T-helper 2 cell (primary cell): ENCODE measurements at regions not wholly inside any gene's neighbourhood (a gene's known extent, or its start where the extent isn't known, plus 50 kb on each side); places are given as distances from the start of the nearest gene placed in this dataset.

Experiments
- DNase-seq, 5 experiments: peaks; one replicate each; pipeline versions ENCODE4 v3.0.0 to v3.0.0-alpha.2; 2012 to 2022

DNA sequence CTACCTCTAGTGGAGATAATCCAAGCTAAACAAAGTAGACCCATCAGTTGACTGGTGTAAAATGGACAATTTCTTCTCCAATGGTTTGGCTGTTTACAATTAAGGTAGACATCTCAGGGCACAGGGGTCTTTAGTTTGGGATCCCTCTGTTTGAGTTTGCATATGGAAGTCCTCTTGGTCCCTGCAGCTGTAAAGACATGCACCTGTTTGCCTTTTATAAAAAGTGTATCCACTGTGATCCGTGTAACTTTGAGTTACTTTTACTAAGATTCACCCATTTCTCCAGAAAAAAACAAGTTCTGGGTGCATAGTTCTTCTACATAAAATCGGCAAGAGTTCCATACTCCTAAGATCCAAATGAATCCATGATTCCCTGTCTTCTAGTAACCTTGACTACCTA, 374.7 kb upstream of the ADAMTS16 start:
- no peak for DNase-seq

DNA sequence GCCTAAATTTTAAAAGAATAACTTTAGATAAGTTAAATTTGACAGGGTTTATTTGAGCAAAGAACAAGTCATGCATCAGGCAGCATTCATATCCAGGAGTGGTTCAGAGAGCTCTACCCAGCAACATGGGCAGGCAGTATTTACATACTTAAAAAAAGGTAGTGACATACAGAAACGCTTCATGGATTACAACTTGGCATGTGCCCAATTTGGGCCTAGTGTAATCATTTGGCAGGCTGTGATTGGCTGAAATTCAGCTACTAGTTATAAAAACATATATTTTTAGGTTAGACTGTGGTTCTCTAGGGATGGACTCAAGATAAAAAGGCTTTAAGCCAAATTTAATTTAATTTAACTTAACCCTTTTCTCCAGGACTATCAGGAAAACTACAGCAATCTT, 374.0 kb upstream of the ADAMTS16 start:
- DNase-seq: no peak

DNA sequence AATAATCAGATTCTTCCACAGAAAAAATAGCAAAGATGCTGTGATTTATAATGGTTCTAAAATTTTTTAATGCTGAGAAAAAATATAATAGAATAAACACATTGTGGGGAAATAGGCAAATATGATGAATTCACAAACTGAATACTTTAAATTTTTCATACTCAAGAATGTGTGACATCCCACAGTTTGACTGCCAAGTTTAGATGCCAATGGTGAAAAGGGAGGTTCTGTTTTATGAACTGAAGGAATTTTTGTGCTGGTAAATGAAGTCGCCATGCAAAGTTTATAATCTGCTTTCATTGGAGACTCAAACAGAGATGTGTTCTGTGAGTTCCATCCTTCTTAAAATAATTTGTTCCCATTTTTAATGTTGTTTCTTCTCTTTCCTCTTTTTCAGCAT, 367.5 kb upstream of the ADAMTS16 start:
- no peak for DNase-seq

DNA sequence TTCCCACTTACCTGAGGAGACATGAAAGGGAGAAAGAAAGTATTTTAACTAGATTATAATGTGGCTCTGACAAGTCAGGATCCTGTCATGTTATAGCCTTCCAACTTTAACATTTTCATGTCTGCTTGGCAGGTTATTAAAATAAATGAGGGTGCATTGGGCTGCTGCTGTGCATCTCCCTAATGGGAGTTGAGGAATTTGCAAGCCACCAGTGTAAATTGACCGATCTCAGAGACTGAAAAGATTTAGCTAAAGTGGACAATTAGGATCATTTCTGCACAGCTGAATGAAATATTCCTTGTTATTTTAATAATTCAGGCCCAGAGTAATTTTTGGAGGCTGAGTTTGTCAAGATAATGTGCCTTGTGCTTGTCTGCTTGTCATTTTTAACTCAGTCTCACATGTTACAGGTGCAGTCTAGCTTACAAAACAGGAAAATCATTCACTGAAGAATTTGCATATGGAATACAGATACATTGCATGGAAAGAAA, 366.3 kb upstream of the ADAMTS16 start:
- DNase-seq: no peak

DNA sequence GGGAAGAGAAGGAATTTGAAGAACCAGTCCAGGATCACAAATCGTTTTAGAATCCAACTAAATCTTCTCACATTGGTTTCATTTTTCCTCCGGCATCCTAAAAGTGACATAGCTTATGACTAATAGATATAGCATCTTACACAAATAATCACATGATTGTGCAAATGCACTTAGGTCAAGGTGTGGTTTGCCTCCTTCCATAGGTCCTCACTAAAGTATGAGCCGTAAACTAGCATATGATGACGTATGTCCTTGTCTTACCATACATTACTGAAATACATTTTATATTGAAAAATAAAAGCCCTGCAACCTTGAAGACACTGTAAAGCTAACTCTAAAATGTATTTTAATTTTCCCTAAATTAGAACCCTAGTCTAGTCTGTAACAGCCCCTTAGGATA, 362.7 kb upstream of the ADAMTS16 start:
- DNase-seq: no peak

DNA sequence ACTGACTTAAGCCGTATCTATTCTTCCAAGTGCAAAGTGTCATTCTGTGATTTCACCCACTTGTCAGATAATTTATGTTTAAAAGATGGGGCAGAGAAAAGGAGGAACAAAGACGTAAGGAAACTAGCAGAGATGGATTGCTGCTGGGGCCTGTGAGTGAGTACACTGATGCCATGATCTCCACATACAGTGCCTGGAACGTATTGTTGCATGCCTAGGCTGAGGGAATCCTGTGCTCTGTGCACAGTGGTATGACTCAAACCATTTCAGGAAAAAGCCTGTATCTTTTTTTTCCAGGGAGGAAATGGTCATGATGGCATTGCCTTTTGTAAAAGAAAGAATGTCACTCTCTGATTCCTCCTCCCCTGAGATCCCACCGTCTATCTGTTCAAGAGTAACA, 359.5 kb upstream of the ADAMTS16 start:
- DNase-seq: no peak

DNA sequence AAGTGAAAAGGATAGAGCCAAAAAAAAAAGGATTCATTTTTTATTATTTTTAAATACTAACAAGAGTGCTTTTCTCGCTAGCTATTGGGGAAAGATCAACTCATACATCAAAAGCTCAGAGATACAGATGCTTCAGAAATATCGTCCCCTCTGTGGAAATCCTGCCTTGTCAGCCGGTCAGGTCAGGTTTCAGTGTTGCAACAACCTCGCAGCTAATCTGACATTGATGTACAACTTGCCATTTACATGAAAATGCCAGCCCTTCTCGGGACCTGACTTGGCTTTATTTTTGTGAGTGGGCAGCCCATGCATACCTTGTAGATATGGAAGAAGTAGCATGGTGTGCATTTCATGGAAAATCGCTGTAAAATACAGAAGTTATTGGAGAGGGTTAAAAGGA, 358.8 kb upstream of the ADAMTS16 start:
- no peak for DNase-seq

DNA sequence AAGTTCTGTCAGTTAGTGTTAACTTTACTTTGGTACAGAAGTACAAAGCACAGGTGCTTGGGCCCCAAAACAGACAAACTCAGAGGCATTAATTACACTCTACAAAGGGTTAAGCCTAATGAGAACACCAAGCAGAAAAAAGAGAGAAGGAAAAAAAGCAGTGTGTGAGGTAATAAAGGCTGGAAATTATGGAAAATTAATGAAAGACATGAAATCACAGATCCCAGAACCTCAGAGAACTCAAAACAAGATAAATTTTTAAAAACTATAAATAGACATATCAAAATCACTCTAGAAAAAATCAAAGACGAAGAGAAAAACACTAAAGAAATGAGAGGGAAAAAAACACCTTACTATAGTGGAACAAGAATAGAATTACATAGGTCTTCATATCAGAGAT, 354.2 kb upstream of the ADAMTS16 start:
- DNase-seq: no peak

DNA sequence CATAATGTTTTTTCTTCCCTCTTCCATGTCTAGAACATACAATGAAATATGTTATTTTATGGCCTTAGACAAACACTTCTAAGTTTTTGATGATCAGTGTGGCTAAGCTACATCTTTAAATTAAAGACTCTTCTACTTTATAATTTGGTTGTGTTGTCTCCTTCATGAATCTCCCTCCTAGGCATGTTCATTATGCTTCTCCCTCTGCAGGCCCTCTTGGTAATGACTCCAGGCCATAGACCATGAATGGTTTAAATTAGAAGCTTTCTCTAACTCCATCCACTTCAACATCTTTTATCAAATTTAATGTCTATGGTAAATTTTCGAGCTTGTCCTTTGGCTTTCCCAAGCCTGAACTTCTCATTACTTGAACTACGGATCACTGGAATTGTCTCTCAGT, 342.7 kb upstream of the ADAMTS16 start:
- no peak for DNase-seq

DNA sequence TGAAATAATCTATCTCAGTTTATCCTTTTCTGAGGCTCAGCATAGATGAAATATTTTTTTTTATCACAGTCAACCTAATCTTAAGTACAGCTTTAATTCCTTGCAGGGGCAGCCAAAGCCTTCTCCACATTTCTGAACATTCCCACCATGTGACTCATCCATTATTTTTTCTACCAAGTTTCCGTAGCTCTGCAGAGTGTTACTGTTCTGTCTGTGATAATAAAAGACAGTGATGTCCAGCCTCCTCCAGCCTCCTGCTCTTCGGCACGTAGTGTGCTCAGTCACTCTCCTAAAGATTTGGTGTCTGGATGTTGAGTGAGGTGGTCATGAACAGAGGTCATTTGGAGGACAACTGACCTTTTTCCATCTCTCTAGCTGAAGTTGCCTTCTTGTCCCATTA, 338.1 kb upstream of the ADAMTS16 start:
- DNase-seq: no peak

DNA sequence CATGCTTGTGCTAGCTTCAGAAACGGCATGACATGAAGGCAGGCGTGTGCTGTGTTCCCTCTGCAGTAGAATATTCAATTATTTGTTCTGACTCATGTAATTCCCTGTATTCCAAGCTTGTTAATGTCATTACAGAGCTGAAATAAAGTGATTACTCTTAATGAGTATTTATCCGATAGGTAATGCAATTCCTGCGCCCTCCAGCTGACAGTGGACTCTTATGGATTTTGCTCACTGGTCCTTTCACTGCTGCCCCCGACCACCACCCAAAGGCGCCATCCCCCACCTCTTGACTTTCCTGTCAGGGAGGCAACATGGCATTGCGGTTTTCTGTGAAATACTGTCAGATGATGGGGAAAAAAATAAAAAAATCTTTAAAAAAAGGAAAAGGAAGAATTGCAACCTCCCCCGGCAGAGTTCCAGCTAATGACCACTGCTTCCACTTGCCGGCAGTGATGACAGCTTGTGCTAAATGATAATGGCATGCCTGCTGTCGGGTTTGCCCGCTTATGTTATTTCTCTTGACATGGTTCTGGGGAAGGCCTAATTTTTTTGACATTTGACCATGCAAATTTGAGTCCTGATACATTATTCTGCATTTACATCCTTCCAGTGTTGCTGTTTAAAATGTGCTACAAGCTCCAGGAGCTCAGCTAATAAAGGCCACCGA, 335.3 kb upstream of the ADAMTS16 start:
- no peak for DNase-seq

DNA sequence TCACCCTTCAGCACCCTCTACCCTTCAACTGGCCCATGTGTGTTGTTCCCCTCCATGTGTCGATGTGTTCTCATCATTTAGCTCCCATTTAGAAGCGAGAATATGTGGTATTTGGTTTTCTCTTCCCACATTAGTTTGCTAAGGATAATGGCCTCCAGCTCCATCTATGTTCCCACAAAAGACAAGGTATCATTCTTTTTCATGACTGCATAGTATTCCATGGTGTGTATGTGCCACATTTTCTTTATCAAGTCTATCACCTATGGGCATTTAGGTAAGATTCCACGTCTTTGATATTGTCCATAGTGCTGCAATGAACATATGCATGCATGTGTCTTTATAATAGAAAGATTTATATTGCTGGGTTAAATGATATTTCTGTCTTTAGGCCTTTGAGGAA, 325.1 kb upstream of the ADAMTS16 start:
- DNase-seq: no peak

DNA sequence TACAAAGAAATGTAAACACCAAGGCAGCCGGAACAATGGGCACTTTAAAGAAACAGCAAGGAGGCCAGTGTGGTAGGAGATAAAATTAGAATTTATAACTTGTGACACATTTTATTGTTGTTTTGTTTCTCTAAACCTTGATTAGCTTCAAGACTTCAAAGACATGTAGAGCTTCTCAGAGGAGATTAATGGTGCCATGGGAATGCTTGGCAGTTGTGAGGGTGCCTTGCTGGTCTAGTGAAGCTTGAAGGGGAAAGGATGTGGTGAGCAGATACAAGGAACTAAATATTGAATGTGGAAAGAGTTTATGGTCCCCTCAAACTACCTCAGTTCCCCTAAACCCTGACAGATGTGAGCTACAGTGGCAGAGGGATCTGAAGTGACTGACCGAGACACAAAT, 322.4 kb upstream of the ADAMTS16 start:
- DNase-seq: no peak

DNA sequence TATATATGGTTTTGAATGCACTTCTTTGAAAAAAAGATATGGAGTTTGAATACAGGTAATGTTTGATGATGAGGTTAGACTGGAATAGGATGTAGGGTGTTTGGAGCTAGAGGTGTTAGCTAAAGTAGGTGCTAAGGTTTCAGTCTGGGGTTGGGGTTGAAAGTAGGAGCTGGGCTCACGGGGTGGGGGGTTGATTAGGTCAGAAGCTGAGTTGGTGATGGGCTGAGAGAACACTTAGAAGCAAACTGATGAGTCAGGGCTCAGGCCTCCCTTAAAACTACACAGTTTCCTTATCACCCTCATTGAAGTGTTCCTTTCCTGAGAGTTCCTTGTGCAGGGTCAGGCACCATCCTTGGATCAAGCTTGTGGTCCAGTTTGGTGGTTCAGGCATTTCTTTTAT, 308.8 kb upstream of the ADAMTS16 start:
- DNase-seq: no peak

DNA sequence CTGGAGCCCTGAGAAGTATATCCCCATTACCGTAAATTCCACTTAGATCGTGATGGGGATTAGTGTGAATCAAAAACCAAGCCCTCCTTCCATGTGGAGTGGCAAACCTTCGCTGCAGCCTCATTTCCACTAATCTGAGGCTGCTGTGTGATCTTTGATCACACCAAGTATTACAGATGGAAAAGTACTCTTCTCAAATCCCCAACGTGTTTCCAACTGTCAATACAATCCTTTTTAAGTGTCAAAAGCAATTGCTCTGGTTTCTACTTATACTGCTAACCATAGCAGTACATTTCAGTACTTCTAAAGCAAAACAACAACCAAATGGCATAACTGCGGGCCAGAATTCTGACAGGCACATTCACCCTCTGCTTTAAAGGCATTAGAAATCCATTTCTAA, 307.7 kb upstream of the ADAMTS16 start:
- no peak for DNase-seq

DNA sequence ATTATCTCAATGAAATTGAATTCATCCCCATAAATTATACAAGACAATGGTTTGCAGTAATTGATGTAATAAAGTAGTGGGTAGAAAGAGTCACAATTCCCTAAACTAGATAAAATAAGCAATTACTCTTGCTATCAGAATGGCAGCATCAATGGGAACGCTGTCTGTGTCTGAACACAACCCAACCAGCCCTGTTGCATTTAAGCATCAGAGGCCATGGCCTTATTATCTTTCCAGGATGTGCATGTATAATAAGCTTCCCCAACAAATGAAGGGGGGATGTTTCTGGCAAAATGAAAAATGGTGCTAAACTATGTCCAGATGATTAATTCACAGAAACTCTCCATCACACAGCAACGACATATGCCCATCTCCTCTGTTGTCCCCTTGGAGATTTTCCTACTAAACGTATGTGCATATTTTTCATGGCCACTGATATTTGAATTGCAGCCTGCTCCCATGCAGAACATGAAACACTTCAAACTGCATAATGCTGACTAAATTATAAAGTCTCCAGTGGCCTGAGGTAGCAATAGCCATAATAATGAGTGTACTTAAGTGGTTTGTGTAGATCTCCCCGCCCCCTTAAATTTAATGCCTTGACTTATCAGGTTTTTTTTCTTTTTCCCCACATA, 306.9 kb upstream of the ADAMTS16 start:
- no peak for DNase-seq

DNA sequence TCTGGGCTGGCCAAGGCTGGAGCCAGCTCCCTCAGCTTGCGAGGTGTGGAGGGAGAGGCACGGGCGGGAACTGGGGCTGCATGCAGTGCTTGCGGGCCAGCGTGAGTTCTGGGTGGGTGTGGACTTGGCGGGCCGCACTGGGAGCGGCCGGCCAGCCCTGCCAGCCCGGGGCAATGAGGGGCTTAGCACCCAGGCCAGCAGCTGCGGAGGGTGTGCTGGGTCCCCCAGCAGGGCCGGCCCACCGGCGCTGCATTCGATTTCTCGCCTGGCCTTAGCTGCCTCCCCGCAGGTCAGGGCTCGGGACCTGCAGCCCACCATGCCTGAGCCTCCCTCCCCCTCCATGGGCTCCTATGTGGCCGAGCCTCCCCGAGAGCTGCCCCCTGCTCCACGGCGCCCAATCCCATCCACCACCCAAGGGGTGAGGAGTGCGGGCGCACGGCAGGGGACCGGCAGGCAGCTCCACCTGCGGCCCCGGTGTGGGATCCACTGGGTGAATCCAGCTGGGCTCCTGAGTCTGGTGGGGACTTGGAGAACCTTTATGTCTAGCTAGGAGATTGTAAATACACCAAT, 302.6 kb upstream of the ADAMTS16 start:
- no peak for DNase-seq

DNA sequence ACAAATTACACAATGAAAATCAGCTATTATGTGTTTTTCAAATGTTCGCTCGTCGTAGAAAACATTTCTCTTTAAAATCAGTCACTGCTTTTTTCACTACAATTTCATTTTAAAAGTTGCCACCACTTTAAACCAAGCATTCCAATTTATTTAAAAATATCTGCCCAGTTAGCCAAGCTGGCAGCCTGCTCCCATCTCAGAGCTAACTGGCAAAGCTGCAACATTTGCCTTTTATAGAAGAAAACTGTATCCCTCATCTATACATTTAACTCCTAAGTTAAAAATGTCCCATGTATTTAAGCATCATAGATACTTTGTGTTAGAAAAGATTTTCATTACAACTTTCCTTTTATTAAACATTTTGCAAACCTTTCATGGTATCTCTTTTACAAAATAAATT, 294.9 kb upstream of the ADAMTS16 start:
- DNase-seq: no peak

DNA sequence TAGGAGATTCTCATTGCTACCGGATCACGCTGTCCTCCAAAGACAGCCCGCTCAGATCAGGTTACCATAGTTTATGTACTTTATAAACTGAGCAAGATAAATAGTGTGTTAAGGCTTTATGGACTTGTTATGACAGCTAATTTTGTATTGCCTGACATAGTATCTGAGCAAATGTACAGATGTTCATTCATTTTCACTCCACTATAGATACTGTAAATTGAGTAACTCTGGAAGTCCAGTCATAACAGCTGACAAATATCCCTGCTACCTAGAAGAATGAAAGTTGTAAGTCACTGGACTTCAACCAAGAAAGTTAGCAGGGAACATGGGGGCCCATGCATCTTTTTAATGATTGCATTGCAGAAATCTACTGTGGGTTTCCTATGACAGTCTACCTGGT, 292.4 kb upstream of the ADAMTS16 start:
- no peak for DNase-seq

DNA sequence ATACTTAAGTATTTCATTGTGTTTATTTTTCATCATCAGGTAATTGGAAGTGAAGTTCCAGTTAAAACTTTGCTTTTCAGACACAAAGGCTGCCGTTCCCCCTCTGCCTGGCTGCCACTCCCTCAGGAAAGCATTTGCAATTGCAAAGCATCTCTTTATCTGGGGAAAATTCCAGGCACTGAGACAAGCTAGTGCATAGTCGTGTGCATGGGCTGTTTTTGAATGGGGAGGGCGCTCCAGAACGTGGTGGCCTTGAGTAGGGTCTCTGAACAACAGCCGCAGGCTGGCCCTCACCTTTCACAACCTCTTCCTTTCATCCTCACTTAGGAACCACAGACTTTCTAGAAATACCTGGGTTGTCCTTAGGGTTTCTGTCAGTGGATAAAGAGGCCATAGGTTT, 285.1 kb upstream of the ADAMTS16 start:
- DNase-seq: no peak

DNA sequence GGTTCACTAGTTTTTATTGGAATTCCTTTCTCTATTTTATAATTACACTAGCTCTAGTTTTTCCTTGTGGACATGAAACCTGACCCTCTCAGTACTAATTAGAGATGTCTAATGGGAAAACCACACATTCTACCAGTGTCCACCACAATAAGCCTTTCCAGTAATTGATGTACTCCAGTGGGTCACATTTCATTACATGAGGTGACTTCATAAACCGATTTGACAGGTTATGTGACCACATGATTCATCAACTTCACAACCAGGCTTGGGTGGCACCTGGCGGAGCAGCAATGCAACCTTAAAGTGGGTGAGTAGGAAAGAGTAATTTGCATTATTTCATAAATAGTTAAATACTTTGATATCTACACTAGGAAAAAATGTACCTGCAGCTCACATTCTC, 284.2 kb upstream of the ADAMTS16 start:
- no peak for DNase-seq

DNA sequence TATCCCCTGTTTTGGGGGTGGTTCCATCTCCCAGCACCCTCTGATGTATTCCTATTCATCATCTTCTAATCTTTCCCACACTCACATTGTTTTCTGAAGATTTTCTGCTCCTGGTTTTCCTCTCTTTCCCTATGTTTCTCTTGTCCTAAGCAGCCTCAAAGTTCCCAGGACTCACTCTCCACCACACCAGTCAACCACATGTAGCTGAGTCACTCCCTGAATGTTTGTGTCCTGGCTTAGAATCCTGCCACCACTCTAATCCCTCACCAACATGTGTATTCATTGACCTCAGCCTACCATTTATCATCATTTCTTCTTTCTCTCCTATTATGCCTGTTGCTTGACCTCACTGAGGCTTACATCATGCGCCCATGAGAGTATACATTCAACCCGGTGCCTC, 282.4 kb upstream of the ADAMTS16 start:
- DNase-seq: no peak

DNA sequence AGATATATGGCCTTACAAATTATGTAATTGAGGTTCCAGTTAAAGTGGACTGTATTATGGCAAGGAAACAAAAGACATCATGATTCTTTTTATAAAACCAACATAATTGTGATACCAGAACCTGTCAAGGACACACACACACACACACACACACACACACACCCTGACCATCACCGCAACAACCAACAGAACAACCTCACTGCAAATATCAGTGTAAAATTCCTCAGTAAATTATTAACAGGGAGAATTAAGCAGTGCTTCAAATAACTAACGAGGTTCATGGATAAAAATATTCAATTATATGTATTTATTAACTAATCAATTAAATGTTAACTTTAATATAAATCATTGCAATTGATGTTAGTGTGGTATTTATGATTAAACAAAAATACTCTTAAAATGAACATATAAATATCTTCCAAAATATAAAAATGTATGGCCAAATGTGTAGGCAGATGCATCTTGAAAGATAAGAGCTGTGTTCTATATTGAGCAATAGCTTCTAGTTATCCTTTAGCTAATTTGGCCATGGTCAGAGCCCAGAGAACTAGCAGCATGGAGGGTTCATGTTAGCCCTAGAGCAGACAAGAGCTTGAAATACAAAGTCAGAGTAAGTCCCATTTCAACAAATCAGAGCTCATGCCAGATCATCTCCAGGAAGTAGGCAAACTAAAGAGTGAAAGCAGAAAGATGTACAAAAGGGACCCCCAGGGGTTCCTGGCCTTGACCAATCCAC, 280.5 kb upstream of the ADAMTS16 start:
- DNase-seq: no peak

DNA sequence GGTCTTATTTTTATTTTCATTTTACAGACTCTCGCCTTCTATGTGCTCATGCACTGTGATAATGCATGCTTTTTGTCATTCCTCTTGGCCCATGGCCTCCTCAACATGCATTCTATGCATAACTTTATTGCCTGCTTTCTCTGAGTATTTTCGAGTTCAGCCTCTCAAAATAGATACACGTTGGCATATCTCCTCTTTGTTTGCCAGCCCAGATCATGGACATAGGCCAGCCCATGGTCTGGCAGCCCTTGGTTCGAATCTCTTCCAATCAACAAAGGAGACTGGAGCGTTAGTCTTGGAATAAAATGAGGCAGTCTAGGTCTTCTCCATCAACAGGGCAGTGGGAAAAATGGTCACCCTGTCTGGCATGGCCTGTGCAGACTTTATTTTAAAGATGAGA, 279.5 kb upstream of the ADAMTS16 start:
- no peak for DNase-seq
